ENCODE measurements at regions not wholly inside any gene's neighbourhood (a gene's known extent, or its start where the extent isn't known, plus 50 kb on each side); places are given as distances from the start of the nearest gene placed in this dataset.
"Not testable (repeated sequence)": the region's sequence is repeated elsewhere in the genome, so short reads cannot be mapped to it uniquely, and the experiment has no call there.

DNA sequence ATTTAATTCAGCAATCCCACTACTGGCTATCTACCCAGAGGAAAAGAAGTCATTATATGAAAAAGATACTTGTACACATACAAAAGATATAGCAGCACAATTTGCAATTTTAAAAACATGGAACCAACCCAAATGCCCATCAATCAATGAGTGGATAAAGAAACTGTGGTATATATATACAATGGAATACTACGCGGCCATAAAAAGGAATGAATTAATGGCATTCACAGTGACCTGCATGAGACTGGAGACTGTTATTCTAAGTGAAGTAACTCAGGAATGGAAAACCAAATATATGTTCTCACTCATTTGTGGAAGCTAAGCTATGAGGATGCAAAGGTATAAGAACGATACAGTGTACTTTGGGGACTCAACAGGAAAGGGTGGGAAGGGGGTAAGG is 102.8 kb upstream of the KCNMA1 start:
- not testable (repeated sequence) for DNase-seq (ENCODE audit: low read depth); H3K4me3 ChIP-seq (ENCODE audit: control insufficient read depth, low read depth, low read length)

DNA sequence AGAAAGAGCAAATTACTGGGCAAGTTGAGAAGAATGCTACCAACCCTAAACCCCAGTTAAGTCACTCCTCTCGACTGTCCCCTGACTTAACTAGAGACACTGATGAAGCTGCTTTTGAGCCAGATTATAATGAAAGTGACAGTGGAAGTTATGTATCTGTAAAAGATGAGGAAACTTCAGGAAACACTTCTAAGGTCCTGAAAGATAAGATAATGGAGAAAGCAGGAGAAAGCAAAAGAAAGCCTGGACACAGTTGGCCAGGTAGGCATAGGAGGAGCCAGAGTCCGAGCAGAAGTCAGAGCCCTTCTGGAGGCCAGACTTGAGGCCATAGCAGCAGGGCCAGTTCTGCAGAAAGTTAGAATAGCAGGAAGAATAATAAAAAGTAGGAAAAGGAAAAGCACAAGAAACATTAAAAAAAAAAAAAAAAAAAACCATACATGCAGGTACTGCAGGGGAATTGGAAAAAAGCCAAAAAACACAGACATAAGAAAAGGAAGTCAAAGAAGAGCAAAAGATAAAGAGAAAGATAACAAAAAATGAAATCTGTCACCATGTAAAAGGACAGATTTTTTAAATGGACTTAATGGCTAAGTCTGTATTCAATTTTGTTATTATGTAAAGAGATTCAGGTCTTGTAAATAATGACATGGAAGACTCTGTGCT is 101.0 kb upstream of the KCNMA1 start:
- no peak overlapping the region for H3K4me3 ChIP-seq (ENCODE audit: control insufficient read depth, low read depth, low read length)
- TF ChIP-seq, protein P1, sequence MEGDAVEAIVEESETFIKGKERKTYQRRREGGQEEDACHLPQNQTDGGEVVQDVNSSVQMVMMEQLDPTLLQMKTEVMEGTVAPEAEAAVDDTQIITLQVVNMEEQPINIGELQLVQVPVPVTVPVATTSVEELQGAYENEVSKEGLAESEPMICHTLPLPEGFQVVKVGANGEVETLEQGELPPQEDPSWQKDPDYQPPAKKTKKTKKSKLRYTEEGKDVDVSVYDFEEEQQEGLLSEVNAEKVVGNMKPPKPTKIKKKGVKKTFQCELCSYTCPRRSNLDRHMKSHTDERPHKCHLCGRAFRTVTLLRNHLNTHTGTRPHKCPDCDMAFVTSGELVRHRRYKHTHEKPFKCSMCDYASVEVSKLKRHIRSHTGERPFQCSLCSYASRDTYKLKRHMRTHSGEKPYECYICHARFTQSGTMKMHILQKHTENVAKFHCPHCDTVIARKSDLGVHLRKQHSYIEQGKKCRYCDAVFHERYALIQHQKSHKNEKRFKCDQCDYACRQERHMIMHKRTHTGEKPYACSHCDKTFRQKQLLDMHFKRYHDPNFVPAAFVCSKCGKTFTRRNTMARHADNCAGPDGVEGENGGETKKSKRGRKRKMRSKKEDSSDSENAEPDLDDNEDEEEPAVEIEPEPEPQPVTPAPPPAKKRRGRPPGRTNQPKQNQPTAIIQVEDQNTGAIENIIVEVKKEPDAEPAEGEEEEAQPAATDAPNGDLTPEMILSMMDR (IDR thresholded peaks at IDR 0.05; ENCODE audit: control insufficient read depth, insufficient read depth, low read depth, low read length, missing control alignments) = no peak
- no peak for DNase-seq (ENCODE audit: low read depth)

DNA sequence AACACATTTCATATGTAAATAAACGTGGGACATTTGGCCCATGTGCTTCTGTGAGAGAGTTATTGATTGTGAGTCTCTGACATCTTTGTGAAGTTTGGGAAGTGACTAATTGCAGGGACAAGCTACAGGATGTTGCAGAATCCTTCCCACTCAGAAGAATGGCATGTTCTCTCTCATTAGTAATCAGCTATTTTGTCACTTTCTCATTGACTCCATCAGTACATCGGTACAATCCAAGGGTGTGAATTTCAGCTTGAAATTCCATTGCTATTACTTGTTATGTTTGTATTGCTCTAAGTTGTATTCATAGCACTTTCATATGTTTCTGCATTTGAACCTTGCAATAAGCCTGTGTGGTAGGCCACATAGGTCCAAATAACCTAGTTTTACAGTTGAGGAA is 100.0 kb upstream of the KCNMA1 start:
- peak; percentile 80 for DNase-seq (ENCODE audit: low read depth)
- H3K4me3 ChIP-seq (ENCODE audit: control insufficient read depth, low read depth, low read length) = no peak overlapping the region
- TF ChIP-seq, protein P1 (IDR thresholded peaks at IDR 0.05; ENCODE audit: control insufficient read depth, insufficient read depth, low read depth, low read length, missing control alignments) = no peak

DNA sequence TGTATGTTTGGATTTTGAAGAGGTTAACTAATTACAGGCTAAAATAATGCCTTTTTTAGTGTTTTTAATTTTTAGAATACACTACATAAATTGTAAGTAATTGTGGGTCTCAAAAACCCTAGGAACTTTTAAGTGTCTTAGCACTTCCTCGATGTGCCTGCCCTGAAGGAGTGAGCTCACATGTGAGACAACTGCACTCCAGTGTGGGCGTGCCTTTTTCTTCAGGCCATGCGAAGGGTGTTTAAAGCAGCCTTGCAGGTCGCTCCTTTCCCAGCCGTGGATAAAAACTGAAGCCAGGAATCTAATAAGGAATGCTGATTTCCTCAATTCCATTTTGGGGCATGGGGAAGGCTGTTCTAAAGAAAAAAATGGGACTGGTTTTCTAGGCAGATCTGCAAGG is 97.5 kb upstream of the KCNMA1 start:
- not testable (repeated sequence) for H3K4me3 ChIP-seq (ENCODE audit: control insufficient read depth, low read depth, low read length); DNase-seq (ENCODE audit: low read depth)

DNA sequence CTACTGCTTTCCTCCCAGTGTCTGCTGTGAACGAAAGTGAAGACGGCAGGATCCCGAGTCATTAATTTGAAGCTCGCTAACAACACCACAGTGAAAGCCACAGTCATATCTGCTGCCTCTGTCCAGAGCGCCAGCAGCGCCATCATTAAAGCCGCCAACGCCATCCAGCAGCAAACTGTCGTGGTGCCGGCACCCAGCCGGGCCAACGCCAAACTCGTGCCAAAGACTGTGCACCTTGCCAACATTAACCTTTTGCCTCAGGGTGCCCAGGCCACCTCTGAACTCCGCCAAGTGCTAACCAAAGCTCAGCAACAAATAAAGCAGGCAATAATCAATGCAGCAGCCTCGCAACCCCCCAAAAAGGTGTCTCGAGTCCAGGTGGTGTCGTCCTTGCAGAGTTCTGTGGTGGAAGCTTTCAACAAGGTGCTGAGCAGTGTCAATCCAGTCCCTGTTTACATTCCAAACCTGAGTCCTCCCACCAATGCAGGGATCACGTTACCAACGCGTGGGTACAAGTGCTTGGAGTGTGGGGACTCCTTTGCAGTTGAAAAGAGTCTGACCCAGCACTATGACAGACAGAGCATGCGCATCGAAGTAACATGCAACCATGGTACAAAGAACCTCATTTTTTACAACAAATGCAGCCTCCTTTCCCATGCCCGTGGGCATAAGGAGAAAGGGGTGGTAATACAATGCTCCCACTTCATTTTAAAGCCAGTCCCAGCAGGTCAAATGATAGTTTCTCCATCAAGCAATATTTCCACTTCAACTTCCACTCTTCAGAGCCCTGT is 94.8 kb upstream of the KCNMA1 start:
- no peak for DNase-seq (ENCODE audit: low read depth)
- TF ChIP-seq, protein P1 (IDR thresholded peaks at IDR 0.05; ENCODE audit: control insufficient read depth, insufficient read depth, low read depth, low read length, missing control alignments) = no peak
- H3K4me3 ChIP-seq (ENCODE audit: control insufficient read depth, low read depth, low read length) = no peak overlapping the region

DNA sequence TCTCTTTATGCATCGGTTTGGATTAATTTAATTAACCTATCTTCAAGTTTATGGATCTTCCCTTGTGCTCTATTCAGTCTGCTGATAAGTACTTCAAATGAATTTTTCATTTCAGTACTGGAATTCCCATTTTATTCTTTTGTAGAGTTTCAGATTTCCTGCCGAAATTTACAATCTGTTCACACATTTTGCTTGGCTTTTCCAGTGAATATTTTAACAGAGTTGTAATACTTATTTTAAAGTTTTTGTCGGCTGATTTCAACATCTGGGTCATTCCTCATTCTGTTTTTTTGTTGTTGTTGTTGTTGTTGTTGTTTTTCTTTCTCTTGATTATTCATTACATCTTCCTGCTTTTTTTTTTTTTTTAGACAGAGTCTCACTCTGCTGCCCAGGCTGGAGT is 89.9 kb upstream of the KCNMA1 start:
- TF ChIP-seq, protein P1 (IDR thresholded peaks at IDR 0.05; ENCODE audit: control insufficient read depth, insufficient read depth, low read depth, low read length, missing control alignments) = no peak
- DNase-seq (ENCODE audit: low read depth) = no peak
- H3K4me3 ChIP-seq (ENCODE audit: control insufficient read depth, low read depth, low read length) = no peak overlapping the region

DNA sequence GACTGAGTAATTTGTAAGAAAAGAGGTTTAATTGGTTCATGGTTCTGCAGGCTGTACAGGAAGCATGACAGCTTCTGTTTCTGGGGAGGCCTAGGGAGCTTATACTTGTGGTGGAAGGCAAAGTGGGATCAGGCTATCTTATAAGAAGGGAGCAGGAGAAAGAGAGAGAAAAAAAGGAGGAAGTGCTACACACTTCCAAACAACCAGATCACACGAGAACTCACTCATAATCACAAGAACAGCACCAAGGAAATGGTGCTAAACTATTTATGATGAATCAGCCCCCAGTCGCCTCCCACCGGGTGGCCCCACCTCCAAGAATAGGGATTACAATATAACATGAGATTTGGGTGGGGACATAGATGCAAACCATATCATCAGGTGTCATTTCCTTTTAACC is 89.1 kb upstream of the KCNMA1 start:
- TF ChIP-seq, protein P1 (IDR thresholded peaks at IDR 0.05; ENCODE audit: control insufficient read depth, insufficient read depth, low read depth, low read length, missing control alignments) = no peak
- no peak overlapping the region for H3K4me3 ChIP-seq (ENCODE audit: control insufficient read depth, low read depth, low read length)
- DNase-seq (ENCODE audit: low read depth) = no peak

Data from AG09309 (cell line).